ENCODE measurements at regions not wholly inside any gene's neighbourhood (a gene's known extent, or its start where the extent isn't known, plus 50 kb on each side); places are given as distances from the start of the nearest gene placed in this dataset.

DNA sequence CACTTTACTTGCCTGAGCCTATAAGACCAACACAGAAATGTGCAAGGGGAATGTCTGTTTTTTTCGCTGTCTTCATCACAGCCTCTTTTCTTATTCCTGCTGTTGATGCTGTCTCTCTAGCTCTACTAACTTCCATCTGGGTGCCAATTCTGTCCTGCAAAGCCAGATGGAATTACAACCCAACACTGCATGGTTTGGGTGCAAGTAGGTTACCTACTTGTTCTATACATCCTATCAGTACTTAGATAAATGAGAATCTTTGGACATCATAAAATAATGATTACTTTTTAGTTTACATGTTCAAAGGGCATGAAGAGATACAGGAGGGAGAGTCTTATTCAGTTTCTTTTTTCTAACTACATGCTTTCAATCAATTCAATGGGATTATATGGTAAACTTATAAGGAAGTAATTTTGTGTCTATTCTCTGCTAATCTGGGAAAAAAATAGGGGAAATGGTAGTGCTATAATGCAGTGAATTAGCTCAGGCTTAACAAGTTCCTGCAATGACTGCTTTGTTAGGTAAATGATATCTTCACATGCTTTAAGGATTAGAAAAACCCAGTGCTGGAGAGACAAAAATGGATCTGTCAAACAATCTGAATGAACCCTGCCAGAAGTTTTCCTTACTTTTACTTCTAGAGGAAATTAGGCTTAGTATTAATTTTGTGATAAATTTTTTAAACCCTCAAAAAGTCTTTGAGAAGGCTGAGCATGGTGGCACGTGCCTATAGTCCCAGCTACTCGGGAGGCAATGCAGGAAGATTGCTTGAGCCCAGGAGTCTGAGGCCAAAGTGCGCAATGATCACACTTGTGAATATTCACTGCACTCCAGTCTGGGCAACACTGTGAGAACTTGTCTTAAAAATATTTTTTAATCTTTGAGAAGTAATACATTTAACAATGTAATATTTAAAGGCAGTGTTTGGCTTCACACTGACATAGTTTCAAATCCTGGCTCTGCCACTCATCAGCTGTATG is 86.5 kb upstream of the E2F3 start:
- TF ChIP-seq, protein P1, sequence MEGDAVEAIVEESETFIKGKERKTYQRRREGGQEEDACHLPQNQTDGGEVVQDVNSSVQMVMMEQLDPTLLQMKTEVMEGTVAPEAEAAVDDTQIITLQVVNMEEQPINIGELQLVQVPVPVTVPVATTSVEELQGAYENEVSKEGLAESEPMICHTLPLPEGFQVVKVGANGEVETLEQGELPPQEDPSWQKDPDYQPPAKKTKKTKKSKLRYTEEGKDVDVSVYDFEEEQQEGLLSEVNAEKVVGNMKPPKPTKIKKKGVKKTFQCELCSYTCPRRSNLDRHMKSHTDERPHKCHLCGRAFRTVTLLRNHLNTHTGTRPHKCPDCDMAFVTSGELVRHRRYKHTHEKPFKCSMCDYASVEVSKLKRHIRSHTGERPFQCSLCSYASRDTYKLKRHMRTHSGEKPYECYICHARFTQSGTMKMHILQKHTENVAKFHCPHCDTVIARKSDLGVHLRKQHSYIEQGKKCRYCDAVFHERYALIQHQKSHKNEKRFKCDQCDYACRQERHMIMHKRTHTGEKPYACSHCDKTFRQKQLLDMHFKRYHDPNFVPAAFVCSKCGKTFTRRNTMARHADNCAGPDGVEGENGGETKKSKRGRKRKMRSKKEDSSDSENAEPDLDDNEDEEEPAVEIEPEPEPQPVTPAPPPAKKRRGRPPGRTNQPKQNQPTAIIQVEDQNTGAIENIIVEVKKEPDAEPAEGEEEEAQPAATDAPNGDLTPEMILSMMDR (conservative IDR thresholded peaks at IDR 0.05; ENCODE audit: low read depth in 2 of 2): no peak
- no peak for TF ChIP-seq EZH2phosphoT487 (IDR thresholded peaks at IDR 0.05; ENCODE audit: unreplicated experiment)
- no peak for TF ChIP-seq EZH2 (IDR thresholded peaks at IDR 0.05; ENCODE audit: low read depth, unreplicated experiment)
- no peak for TF ChIP-seq NANOG (IDR thresholded peaks at IDR 0.05; ENCODE audit: borderline replicate concordance)
- TF ChIP-seq, protein P2, sequence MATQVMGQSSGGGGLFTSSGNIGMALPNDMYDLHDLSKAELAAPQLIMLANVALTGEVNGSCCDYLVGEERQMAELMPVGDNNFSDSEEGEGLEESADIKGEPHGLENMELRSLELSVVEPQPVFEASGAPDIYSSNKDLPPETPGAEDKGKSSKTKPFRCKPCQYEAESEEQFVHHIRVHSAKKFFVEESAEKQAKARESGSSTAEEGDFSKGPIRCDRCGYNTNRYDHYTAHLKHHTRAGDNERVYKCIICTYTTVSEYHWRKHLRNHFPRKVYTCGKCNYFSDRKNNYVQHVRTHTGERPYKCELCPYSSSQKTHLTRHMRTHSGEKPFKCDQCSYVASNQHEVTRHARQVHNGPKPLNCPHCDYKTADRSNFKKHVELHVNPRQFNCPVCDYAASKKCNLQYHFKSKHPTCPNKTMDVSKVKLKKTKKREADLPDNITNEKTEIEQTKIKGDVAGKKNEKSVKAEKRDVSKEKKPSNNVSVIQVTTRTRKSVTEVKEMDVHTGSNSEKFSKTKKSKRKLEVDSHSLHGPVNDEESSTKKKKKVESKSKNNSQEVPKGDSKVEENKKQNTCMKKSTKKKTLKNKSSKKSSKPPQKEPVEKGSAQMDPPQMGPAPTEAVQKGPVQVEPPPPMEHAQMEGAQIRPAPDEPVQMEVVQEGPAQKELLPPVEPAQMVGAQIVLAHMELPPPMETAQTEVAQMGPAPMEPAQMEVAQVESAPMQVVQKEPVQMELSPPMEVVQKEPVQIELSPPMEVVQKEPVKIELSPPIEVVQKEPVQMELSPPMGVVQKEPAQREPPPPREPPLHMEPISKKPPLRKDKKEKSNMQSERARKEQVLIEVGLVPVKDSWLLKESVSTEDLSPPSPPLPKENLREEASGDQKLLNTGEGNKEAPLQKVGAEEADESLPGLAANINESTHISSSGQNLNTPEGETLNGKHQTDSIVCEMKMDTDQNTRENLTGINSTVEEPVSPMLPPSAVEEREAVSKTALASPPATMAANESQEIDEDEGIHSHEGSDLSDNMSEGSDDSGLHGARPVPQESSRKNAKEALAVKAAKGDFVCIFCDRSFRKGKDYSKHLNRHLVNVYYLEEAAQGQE (IDR thresholded peaks at IDR 0.05; ENCODE audit: unreplicated experiment): no peak
- no peak for TF ChIP-seq CREB1 (CRISPR knock-in tag; IDR thresholded peaks at IDR 0.05; ENCODE audit: low read depth)
- TF ChIP-seq POLR2AphosphoS5 (IDR thresholded peaks at IDR 0.05; ENCODE audit: low read depth): no peak
- TF ChIP-seq JUNB (IDR thresholded peaks at IDR 0.05; ENCODE audit: unreplicated experiment): no peak
- TF ChIP-seq ZNF331 (CRISPR knock-in tag; IDR thresholded peaks at IDR 0.05; ENCODE audit: low read depth): no peak
- no peak for TF ChIP-seq STAT1 (IDR thresholded peaks at IDR 0.05; ENCODE audit: unreplicated experiment)
- TF ChIP-seq, protein P3, sequence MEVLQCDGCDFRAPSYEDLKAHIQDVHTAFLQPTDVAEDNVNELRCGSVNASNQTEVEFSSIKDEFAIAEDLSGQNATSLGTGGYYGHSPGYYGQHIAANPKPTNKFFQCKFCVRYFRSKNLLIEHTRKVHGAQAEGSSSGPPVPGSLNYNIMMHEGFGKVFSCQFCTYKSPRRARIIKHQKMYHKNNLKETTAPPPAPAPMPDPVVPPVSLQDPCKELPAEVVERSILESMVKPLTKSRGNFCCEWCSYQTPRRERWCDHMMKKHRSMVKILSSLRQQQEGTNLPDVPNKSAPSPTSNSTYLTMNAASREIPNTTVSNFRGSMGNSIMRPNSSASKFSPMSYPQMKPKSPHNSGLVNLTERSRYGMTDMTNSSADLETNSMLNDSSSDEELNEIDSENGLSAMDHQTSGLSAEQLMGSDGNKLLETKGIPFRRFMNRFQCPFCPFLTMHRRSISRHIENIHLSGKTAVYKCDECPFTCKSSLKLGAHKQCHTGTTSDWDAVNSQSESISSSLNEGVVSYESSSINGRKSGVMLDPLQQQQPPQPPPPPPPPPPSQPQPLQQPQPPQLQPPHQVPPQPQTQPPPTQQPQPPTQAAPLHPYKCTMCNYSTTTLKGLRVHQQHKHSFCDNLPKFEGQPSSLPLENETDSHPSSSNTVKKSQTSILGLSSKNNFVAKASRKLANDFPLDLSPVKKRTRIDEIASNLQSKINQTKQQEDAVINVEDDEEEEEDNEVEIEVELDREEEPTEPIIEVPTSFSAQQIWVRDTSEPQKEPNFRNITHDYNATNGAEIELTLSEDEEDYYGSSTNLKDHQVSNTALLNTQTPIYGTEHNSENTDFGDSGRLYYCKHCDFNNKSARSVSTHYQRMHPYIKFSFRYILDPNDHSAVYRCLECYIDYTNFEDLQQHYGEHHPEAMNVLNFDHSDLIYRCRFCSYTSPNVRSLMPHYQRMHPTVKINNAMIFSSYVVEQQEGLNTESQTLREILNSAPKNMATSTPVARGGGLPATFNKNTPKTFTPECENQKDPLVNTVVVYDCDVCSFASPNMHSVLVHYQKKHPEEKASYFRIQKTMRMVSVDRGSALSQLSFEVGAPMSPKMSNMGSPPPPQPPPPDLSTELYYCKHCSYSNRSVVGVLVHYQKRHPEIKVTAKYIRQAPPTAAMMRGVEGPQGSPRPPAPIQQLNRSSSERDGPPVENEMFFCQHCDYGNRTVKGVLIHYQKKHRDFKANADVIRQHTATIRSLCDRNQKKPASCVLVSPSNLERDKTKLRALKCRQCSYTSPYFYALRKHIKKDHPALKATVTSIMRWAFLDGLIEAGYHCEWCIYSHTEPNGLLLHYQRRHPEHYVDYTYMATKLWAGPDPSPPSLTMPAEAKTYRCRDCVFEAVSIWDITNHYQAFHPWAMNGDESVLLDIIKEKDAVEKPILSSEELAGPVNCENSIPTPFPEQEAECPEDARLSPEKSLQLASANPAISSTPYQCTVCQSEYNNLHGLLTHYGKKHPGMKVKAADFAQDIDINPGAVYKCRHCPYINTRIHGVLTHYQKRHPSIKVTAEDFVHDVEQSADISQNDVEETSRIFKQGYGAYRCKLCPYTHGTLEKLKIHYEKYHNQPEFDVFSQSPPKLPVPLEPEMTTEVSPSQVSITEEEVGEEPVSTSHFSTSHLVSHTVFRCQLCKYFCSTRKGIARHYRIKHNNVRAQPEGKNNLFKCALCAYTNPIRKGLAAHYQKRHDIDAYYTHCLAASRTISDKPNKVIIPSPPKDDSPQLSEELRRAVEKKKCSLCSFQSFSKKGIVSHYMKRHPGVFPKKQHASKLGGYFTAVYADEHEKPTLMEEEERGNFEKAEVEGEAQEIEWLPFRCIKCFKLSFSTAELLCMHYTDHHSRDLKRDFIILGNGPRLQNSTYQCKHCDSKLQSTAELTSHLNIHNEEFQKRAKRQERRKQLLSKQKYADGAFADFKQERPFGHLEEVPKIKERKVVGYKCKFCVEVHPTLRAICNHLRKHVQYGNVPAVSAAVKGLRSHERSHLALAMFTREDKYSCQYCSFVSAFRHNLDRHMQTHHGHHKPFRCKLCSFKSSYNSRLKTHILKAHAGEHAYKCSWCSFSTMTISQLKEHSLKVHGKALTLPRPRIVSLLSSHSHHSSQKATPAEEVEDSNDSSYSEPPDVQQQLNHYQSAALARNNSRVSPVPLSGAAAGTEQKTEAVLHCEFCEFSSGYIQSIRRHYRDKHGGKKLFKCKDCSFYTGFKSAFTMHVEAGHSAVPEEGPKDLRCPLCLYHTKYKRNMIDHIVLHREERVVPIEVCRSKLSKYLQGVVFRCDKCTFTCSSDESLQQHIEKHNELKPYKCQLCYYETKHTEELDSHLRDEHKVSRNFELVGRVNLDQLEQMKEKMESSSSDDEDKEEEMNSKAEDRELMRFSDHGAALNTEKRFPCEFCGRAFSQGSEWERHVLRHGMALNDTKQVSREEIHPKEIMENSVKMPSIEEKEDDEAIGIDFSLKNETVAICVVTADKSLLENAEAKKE (CRISPR knock-in tag; IDR thresholded peaks at IDR 0.05): no peak
- TF ChIP-seq, protein P4, sequence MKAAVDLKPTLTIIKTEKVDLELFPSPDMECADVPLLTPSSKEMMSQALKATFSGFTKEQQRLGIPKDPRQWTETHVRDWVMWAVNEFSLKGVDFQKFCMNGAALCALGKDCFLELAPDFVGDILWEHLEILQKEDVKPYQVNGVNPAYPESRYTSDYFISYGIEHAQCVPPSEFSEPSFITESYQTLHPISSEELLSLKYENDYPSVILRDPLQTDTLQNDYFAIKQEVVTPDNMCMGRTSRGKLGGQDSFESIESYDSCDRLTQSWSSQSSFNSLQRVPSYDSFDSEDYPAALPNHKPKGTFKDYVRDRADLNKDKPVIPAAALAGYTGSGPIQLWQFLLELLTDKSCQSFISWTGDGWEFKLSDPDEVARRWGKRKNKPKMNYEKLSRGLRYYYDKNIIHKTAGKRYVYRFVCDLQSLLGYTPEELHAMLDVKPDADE (IDR thresholded peaks at IDR 0.05): no peak
- TF ChIP-seq ZNF114 (CRISPR knock-in tag; IDR thresholded peaks at IDR 0.05): no peak
